GM23338 (cell line): ENCODE measurements at regions not wholly inside any gene's neighbourhood (a gene's known extent, or its start where the extent isn't known, plus 50 kb on each side); places are given as distances from the start of the nearest gene placed in this dataset.

Experiments used
- ATAC-seq: fragments of 200-7000 bp; cut with Tn5 transposase; 3 replicates; pipeline ENCODE4 v1.9.1; 2020
- DNase-seq: peaks from one replicate; pipeline ENCODE4 v3.0.0-alpha.2; 2015; ENCODE audit warnings: low spot score
- H2AFZ ChIP-seq: fragments of 200-600 bp; sonication (generic); 2 replicates; pipeline ENCODE4 v1.8.0; 2016; ENCODE audit warnings: antibody characterized with exemption, mild to moderate bottlenecking, moderate library complexity
- H3F3A ChIP-seq: fragments of 200-600 bp; sonication (generic); replicated peaks from 2 replicates; pipeline ENCODE4 v1.8.0; 2017; ENCODE audit warnings: antibody characterized with exemption, mixed run types, low read depth
- H3K27ac ChIP-seq: fragments of 200-600 bp; sonication (generic); 2 replicates; pipeline ENCODE4 v1.6.1; 2016; ENCODE audit warnings: low read depth
- H3K27me3 ChIP-seq: fragments of 200-600 bp; sonication (generic); 2 replicates; pipeline ENCODE4 v1.8.0; 2016; ENCODE audit warnings: mild to moderate bottlenecking, mixed run types, moderate library complexity; ENCODE audit not compliant: insufficient read depth
- H3K36me3 ChIP-seq: fragments of 200-600 bp; sonication (generic); 2 replicates; pipeline ENCODE4 v1.8.0; 2016; ENCODE audit warnings: mild to moderate bottlenecking; ENCODE audit not compliant: insufficient read depth
- H3K4me1 ChIP-seq: fragments of 200-600 bp; sonication (generic); 2 replicates; pipeline ENCODE4 v1.8.0; 2016; ENCODE audit warnings: mild to moderate bottlenecking, moderate library complexity; ENCODE audit not compliant: insufficient read depth
- H3K4me2 ChIP-seq: fragments of 200-600 bp; sonication (generic); 2 replicates; pipeline ENCODE4 v1.7.1; 2017; ENCODE audit warnings: mixed run types
- H3K4me3 ChIP-seq: fragments of 200-600 bp; sonication (generic); 2 replicates; pipeline ENCODE4 v1.6.1; 2016; ENCODE audit warnings: mixed run types
- H3K79me2 ChIP-seq: fragments of 200-600 bp; sonication (generic); replicated peaks from 2 replicates; pipeline ENCODE4 v1.8.0; 2017; ENCODE audit warnings: mild to moderate bottlenecking; ENCODE audit not compliant: insufficient read depth
- H3K9me2 ChIP-seq: fragments of 200-600 bp; sonication (generic); 2 replicates; pipeline ENCODE4 v1.8.0; 2017; ENCODE audit not compliant: insufficient read depth
- H4K20me1 ChIP-seq: fragments of 200-600 bp; sonication (generic); replicated peaks from 2 replicates; pipeline ENCODE4 v1.8.0; 2017; ENCODE audit warnings: mild to moderate bottlenecking; ENCODE audit not compliant: insufficient read depth
- H3K27ac Mint-ChIP-seq: 2 replicates; pipeline ENCODE4 v1.8.0; 2020; ENCODE audit warnings: inconsistent platforms, mild to moderate bottlenecking, moderate library complexity, mixed read lengths
- H3K27me3 Mint-ChIP-seq: 3 replicates; pipeline ENCODE4 v1.8.0; 2022; ENCODE audit warnings: low read depth, mild to moderate bottlenecking, moderate library complexity, mixed read lengths, inconsistent platforms; ENCODE audit not compliant: insufficient read depth, poor library complexity
- H3K36me3 Mint-ChIP-seq: 3 replicates; pipeline ENCODE4 v1.8.0; 2021; ENCODE audit warnings: low read depth, mild to moderate bottlenecking, inconsistent platforms, moderate library complexity, mixed read lengths
- H3K4me1 Mint-ChIP-seq: 3 replicates; pipeline ENCODE4 v1.8.0; 2020; ENCODE audit warnings: mild to moderate bottlenecking, inconsistent platforms, mixed read lengths
- H3K4me3 Mint-ChIP-seq: 3 replicates; pipeline ENCODE4 v1.8.0; 2021; ENCODE audit warnings: moderate library complexity, mild to moderate bottlenecking, inconsistent platforms, mixed read lengths
- H3K9me3 Mint-ChIP-seq: 3 replicates; pipeline ENCODE4 v1.8.0; 2020; ENCODE audit warnings: moderate library complexity, mild to moderate bottlenecking, inconsistent platforms, mixed read lengths
- CREB1 ChIP-seq: fragments of 250-450 bp; sonication (Bioruptor Pico); IDR thresholded peaks from 2 replicates; pipeline ENCODE4 v1.5.0; 2020; ENCODE audit warnings: low read depth, mild to moderate bottlenecking, moderate library complexity
- ETS1 ChIP-seq: IDR thresholded peaks from 2 replicates; pipeline ENCODE4 v1.6.1; 2016; ENCODE audit warnings: antibody characterized with exemption
- EZH2 ChIP-seq: fragments of 200-600 bp; sonication (generic); IDR thresholded peaks from one replicate; pipeline ENCODE4 v1.8.0; 2017; ENCODE audit warnings: antibody characterized with exemption, mild to moderate bottlenecking, low read depth; ENCODE audit not compliant: unreplicated experiment
- EZH2phosphoT487 ChIP-seq: fragments of 200-600 bp; sonication (generic); IDR thresholded peaks from one replicate; pipeline ENCODE4 v1.8.1; 2018; ENCODE audit warnings: antibody characterized with exemption; ENCODE audit not compliant: unreplicated experiment
- JUNB ChIP-seq: IDR thresholded peaks from one replicate; pipeline ENCODE4 v1.6.1; 2016; ENCODE audit warnings: antibody characterized with exemption; ENCODE audit not compliant: unreplicated experiment
- NANOG ChIP-seq: IDR thresholded peaks from 2 replicates; pipeline ENCODE4 v1.6.1; 2016; ENCODE audit warnings: antibody characterized with exemption, borderline replicate concordance
- POLR2AphosphoS5 ChIP-seq: IDR thresholded peaks from 2 replicates; pipeline ENCODE4 v1.6.1; 2016; ENCODE audit warnings: antibody characterized with exemption, low read depth
- STAT1 ChIP-seq: IDR thresholded peaks from one replicate; pipeline ENCODE4 v1.6.1; 2016; ENCODE audit warnings: antibody characterized with exemption; ENCODE audit not compliant: unreplicated experiment
- ZNF114 ChIP-seq: fragments of 250-450 bp; sonication (Bioruptor Pico); IDR thresholded peaks from 2 replicates; pipeline ENCODE4 v1.5.0; 2020; ENCODE audit warnings: mild to moderate bottlenecking, moderate library complexity
- ZNF331 ChIP-seq: fragments of 250-450 bp; sonication (Bioruptor Pico); IDR thresholded peaks from 2 replicates; pipeline ENCODE4 v1.5.0; 2020; ENCODE audit warnings: low read depth, mild to moderate bottlenecking, moderate library complexity
- ZNF462 ChIP-seq: fragments of 250-450 bp; sonication (Bioruptor Pico); IDR thresholded peaks from 2 replicates; pipeline ENCODE4 v1.5.0; 2020; ENCODE audit warnings: mild to moderate bottlenecking, moderate library complexity
- TF ChIP-seq, protein P1 (sequence below), 2 experiments: fragments of 200-600 bp in 1 of 2; sonication (generic) in 1 of 2; conservative IDR thresholded peaks; 2 replicates each; pipeline versions ENCODE4 v1.5.1 to v1.6.1; 2016 to 2017; ENCODE audit warnings: antibody characterized with exemption in 2 of 2, low read depth in 2 of 2, mild to moderate bottlenecking in 2 of 2, moderate library complexity in 1 of 2
- TF ChIP-seq, protein P2 (sequence below): IDR thresholded peaks from one replicate; pipeline ENCODE4 v1.6.1; 2018; ENCODE audit warnings: antibody characterized with exemption; ENCODE audit not compliant: unreplicated experiment

DNA sequence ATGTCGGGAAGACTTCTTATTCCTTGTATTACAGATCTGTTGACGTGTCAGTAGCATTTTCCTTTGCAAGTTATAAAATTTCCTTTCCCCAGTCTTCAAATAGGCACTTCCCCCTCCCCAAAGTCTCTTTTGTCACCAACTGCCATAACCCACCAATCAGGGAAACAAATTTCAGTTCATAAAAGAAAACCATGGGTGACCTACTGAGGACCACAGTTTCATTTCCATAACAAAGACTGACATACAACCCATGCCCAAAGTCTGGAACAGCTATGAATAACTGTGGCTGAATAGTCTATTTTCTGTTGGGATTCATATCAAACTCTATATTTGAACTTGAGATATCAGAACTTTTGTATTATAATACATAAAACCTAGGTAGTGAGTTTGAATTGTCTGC, 307.8 kb downstream of the KBTBD8 start (continued):
- TF ChIP-seq ZNF462 (CRISPR knock-in tag) (no peak), EZH2 (no peak), ZNF331 (no peak), POLR2AphosphoS5 (no peak), STAT1 (no peak)
- TF ChIP-seq, protein P1, sequence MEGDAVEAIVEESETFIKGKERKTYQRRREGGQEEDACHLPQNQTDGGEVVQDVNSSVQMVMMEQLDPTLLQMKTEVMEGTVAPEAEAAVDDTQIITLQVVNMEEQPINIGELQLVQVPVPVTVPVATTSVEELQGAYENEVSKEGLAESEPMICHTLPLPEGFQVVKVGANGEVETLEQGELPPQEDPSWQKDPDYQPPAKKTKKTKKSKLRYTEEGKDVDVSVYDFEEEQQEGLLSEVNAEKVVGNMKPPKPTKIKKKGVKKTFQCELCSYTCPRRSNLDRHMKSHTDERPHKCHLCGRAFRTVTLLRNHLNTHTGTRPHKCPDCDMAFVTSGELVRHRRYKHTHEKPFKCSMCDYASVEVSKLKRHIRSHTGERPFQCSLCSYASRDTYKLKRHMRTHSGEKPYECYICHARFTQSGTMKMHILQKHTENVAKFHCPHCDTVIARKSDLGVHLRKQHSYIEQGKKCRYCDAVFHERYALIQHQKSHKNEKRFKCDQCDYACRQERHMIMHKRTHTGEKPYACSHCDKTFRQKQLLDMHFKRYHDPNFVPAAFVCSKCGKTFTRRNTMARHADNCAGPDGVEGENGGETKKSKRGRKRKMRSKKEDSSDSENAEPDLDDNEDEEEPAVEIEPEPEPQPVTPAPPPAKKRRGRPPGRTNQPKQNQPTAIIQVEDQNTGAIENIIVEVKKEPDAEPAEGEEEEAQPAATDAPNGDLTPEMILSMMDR (conservative IDR thresholded peaks at IDR 0.05; ENCODE audit: low read depth in 2 of 2) = no peak

GRCh38 chr3:67311440-67311839, 313.3 kb downstream of the KBTBD8 start:
- no peaks in the 10 kb centered on the region for H3K36me3 ChIP-seq
- H3K79me2 ChIP-seq = no peaks in the 10 kb centered on the region
- Mint-ChIP-seq H3K27ac (no peak overlapping the region), H3K4me3 (no peak overlapping the region), H3K4me1 (peaks cover 16% of the 10 kb centered on the region), H3K36me3 (no peaks in the 10 kb centered on the region), H3K9me3 (no peaks in the 10 kb centered on the region; the same call in 2 of the 3 replicates), H3K27me3 (no peaks in the 10 kb centered on the region)
- H3K27ac ChIP-seq = no peak overlapping the region
- DNase-seq = peak; percentile 6
- peaks cover 16% of the 10 kb centered on the region; the same call in 1 of the 2 replicates for H3K4me1 ChIP-seq
- no peaks in the 10 kb centered on the region for H4K20me1 ChIP-seq
- no peaks in the 10 kb centered on the region; the same call in 1 of the 2 replicates for H3K9me2 ChIP-seq
- ATAC-seq = peak; percentile 41; the same call in 2 of the 3 replicates
- H3K27me3 ChIP-seq = no peaks in the 10 kb centered on the region
- H3F3A ChIP-seq = no peaks in the 10 kb centered on the region
- H2AFZ ChIP-seq = peak overlapping the region; percentile 85; the same call in 1 of the 2 replicates
- no peak overlapping the region for H3K4me2 ChIP-seq
- no peak overlapping the region for H3K4me3 ChIP-seq
- TF ChIP-seq EZH2phosphoT487 = no peak
- TF ChIP-seq JUNB = no peak
- TF ChIP-seq POLR2AphosphoS5 = no peak
- TF ChIP-seq STAT1 = no peak
- no peak for TF ChIP-seq NANOG
- no peak for TF ChIP-seq ZNF331
- TF ChIP-seq CREB1 (CRISPR knock-in tag) = no peak
- TF ChIP-seq ETS1 = no peak
- TF ChIP-seq ZNF114 (CRISPR knock-in tag) = no peak
- TF ChIP-seq, protein P2, sequence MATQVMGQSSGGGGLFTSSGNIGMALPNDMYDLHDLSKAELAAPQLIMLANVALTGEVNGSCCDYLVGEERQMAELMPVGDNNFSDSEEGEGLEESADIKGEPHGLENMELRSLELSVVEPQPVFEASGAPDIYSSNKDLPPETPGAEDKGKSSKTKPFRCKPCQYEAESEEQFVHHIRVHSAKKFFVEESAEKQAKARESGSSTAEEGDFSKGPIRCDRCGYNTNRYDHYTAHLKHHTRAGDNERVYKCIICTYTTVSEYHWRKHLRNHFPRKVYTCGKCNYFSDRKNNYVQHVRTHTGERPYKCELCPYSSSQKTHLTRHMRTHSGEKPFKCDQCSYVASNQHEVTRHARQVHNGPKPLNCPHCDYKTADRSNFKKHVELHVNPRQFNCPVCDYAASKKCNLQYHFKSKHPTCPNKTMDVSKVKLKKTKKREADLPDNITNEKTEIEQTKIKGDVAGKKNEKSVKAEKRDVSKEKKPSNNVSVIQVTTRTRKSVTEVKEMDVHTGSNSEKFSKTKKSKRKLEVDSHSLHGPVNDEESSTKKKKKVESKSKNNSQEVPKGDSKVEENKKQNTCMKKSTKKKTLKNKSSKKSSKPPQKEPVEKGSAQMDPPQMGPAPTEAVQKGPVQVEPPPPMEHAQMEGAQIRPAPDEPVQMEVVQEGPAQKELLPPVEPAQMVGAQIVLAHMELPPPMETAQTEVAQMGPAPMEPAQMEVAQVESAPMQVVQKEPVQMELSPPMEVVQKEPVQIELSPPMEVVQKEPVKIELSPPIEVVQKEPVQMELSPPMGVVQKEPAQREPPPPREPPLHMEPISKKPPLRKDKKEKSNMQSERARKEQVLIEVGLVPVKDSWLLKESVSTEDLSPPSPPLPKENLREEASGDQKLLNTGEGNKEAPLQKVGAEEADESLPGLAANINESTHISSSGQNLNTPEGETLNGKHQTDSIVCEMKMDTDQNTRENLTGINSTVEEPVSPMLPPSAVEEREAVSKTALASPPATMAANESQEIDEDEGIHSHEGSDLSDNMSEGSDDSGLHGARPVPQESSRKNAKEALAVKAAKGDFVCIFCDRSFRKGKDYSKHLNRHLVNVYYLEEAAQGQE = no peak
